ENCODE measurements at regions not wholly inside any gene's neighbourhood (a gene's known extent, or its start where the extent isn't known, plus 50 kb on each side); places are given as distances from the start of the nearest gene placed in this dataset.
"Not testable (repeated sequence)": the region's sequence is repeated elsewhere in the genome, so short reads cannot be mapped to it uniquely, and the experiment has no call there.

DNA sequence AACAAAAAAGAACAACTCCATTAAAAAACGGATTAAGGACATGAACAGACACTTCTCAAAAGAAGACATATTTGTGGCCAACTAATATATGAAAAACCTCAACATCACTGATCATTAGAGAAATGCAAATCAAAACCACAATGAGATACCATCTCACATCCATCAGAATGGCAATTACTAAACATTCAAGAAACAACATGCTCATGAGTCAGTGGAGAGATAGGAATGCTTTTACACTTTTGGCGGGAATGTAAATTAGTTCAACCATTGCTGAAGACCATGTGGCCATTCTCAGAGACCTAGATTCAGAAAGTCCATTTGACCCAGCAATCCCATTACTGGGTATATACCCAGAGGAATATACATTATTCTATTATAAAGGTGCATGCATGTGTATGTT is 1442.6 kb upstream of the B3GALT2 start:
- no peak for DNase-seq (ENCODE audit: low spot score)
- intact Hi-C loops (cut with DNase I), result no loop called here

DNA sequence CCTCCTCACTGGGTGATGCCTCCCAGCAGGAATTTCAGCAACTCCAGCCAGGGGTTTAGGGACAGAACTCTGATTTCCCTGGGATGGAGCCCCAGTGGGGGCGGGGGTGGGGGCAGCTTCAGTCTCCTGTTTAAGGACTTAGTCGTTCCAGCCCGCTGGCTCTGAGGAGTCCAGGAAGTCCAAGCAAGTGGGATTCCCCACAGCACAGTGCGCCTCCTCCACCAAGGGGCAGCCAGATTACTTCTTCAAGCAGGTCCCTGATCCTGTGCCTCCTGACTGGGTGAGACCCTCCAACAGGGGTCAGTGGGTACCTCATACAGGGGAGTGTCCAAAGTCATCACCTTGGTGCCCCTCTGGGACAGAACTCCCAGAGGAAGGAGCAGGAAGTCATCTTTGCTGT is 1438.4 kb upstream of the B3GALT2 start:
- intact Hi-C loops (cut with DNase I), result no loop called here
- no peak for DNase-seq (ENCODE audit: low spot score)

DNA sequence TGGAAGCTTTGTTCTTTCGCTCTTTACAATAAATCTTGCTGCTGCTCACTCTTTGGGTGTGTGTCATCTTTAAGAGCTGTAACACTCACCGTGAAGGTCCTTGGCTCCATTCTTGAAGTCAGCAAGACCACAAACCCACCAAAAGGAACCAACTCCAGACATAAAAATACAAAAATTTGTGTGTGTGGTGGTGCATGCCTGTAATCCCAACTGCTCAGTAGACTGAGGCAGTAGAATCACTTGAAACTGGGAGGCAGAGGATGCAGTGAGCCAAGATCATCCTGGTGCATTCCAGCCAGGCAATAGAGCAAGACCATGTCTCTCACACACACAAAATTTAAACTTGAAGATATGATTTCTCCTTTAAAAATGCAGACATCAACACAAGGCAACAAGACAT is 1431.7 kb upstream of the B3GALT2 start:
- intact Hi-C loops (cut with DNase I), result no loop called here

DNA sequence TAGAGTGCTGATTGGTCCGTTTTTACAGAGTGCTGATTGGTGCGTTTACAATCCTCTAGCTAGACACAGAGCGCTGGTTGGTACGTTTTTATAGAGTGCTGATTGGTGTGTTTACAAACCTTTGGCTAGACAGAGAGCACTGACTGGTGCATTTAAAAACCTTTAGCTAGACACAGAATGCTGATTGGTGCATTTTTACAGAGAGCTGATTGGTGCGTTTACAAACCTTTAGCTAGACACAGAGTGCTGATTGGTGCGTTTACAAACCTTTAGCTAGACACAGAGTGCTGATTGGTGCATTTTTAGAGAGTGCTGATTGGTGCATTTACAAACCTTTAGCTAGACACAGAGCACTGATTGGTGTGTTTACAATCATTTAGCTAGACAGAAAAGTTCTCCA is 1430.9 kb upstream of the B3GALT2 start:
- intact Hi-C loops (cut with DNase I); DNase-seq (ENCODE audit: low spot score): not testable (repeated sequence)

More for the DNA sequence above, 1431.7 kb upstream of the B3GALT2 start:
- no peak for DNase-seq (ENCODE audit: low spot score)

DNA sequence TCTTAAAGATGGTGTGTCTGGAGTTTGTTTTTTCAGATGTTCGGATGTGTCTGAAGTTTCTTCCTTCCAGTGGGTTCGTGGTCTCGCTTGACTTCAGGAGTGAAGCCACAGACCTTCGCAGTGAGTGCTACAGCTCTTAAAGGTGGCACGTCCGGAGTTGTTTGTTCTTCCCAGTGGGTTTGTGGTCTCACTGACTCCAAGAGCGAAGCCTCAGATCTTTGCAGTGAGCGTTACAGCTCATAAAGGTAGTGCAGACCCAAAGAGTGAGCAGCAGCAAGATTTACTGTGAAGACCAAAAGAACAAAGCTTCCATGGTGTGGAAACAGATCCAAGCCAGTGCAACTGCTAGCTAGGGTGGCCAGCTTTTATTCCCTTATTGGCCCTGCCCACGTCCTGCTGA is 1430.4 kb upstream of the B3GALT2 start:
- intact Hi-C loops (cut with DNase I), result no loop called here
- no peak for DNase-seq (ENCODE audit: low spot score)

DNA sequence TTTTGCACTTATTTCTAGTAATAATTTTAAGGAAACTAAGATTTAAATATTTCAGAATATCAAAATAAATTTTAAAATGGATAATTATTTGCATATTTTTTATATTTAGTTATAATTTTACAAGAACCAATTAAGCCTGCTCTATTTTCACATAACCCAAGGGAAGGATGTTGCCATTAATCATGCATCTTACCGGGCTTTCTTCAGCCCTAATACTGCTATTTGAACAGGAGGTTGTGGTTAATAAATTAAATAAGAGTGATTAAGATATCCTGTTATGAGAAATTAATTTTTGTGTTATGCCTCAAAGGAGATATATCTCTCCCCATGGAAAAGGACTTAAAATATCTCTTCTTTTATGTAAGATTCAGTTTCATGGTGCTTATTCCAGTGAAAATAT is 1415.8 kb upstream of the B3GALT2 start:
- no peak for DNase-seq (ENCODE audit: low spot score)
- intact Hi-C loops (cut with DNase I), result no loop called here

DNA sequence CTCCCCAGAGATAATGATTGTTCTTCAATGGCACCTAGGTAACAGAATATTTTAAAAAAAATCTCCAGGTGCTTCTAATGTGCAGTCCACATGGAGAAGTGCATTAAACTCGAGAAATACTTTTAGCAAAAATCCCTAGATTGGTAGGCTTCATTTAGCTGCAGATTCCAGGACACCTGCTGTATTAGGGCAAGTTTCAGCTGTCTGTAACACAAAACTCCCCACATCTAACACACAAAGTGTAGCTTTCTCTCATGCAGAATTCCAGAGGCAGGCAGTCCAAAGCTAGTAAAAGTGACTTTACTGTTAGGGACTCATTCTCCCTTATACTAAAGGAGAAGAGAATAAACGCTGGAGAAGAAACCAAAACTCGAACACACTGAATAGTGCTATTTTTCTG is 1414.3 kb upstream of the B3GALT2 start:
- intact Hi-C loops (cut with DNase I), result no loop called here

DNA sequence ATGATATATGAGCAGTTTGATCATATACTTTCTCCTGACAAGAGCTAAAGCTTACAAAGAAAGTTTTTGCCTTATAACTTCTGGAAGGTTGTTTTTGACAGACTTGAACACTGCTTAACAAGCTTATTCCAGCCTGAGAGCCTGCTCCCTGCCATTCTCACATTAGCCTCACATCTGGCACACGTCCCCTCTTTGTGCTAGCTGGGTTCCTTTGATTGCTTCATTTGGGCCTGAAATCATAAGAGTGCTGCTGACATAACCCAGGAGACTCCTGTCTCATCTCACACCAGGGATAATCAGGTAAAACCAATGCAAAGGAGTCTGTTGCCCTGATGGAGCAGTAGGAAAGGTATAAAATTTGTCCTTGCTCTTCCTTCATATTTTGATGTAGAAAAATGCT is 1411.7 kb upstream of the B3GALT2 start:
- intact Hi-C loops (cut with DNase I), result no loop called here

More for the DNA sequence above, 1414.3 kb upstream of the B3GALT2 start:
- no peak for DNase-seq (ENCODE audit: low spot score)

DNA sequence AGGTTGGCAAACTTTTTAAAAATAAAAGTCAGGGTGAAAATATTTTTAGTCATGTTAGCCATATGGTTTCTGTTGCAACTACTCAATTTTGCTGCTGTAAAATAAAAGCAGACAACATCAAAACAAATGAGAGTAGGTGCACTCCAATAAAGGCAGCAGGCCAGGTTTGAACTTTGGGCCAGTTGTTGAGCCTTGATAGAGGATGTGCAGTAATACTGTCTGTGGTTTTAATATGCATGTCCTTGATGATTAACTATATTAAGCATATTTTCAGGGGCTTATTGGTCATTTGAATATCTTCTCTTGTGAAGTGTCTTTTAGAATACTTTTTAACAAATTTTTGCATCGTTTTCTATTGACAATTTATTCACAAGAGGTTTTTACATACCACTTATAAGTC is 1399.9 kb upstream of the B3GALT2 start:
- intact Hi-C loops (cut with DNase I), result no loop called here
- DNase-seq (ENCODE audit: low spot score), result no peak

More for the DNA sequence above, 1411.7 kb upstream of the B3GALT2 start:
- DNase-seq (ENCODE audit: low spot score), result no peak

DNA sequence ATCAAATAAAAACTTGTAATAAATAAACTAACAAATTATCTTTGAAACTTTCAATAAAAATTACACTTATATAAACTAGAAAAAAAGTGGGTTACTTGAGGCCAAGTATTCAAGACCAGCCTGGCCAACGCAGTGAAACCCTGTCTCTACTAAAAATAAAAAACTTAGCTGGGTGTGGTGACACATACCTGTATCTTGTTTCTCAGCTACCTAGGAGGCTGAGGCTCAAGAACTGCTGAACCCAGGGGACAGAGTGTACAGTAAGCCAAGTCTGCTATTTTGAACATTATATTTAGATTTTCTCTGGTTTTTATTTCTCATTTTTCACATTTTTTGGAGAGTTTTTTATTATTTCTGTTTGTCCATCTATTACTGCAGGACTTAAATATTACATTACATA is 1397.6 kb upstream of the B3GALT2 start:
- intact Hi-C loops (cut with DNase I), result no loop called here
- DNase-seq (ENCODE audit: low spot score), result no peak

DNA sequence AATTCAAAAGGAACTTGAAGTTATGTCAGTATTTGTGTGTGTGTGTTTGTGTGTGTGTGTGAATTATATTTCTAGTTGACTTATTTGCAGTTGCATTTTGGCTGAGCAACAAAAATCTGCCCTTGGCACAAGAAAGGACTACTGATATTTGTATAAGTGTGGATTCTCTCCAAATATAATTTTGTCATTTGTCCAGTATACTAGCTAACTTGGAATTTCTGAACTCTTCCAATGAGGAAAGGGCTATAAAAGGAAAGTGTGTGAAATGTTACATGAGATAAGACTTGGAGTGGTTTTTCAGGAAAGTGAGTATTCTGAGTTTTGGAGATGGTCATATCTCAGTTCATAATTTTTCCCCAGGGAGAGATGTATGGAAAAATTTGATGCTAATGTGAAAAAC is 1384.1 kb upstream of the B3GALT2 start:
- DNase-seq (ENCODE audit: low spot score), result no peak
- intact Hi-C loops (cut with DNase I), result no loop called here

DNA sequence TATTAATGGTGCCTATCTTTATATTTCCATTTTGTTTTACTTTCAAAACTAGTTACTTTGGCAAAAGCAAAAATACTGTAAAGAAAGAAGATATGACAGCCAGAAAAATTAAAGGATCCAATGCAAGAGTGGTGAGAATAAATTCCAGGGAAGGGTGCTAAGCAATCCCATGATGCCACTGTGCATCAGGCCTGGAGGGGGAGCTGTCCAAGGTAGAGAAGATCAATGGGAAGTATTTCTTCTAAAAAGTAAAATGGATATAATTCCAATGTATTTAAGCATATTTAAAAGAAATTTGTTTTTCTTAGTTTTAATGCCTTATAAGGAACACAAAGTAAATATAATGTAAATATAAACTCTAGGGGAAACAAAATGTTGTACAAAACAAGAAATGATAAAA is 1382.2 kb upstream of the B3GALT2 start:
- intact Hi-C loops (cut with DNase I), result no loop called here
- no peak for DNase-seq (ENCODE audit: low spot score)

DNA sequence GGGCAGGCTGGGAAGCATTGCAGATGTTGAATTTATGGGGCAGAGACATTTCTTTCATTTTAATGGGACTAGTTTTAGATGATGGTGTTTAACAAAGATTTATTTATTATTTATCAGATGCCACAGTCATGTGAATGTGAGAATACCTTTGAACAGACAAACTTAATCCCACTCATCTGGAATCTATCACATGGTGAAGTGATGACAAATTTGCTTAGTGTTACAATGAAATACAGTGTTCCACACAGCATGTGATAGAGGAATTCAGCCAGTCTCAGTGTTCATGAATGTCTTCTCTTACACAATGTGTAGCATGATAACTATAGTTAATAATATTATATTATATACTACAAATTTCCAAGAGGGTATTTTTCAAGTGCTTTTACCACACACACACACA is 1361.7 kb upstream of the B3GALT2 start:
- intact Hi-C loops (cut with DNase I), result no loop called here
- DNase-seq (ENCODE audit: low spot score), result no peak

DNA sequence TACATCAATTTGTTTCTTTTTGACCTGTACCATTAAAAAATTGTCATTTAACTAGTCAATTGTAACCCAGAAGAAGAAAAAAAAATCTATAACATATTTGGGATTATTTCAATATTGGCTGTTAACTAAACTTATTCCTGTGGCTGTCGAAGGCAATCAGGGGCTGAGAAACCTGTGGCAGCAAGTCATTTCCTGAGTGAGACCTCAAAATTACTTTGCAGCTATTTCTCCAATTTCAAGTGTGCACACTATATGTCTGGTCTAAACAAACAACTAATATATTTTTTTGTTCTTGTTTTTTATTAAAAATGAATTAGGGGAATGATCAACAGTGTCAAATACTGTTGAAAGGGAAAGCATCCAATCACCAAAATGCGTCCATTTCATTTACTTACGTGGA is 1357.6 kb upstream of the B3GALT2 start:
- DNase-seq (ENCODE audit: low spot score), result no peak
- intact Hi-C loops (cut with DNase I), result no loop called here

DNA sequence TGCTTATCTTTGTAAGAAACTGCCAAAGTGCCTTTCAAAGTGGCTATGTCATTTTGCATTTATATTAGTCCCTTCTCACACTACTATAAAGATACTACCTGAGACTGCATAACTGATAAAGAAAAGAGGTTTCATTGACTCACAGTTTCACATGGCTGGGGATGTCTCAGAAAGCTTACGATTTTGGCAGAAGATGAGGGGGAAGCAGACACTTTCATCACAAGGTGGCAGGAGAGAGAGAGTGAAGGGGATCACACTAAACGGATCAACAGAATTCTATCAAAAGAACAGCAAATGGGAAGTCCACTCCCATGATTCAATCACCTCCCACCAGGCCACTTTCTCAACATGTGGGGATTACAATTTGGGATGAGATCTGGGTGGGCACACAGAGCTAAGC is 1352.0 kb upstream of the B3GALT2 start:
- intact Hi-C loops (cut with DNase I), result no loop called here
- DNase-seq (ENCODE audit: low spot score), result no peak

DNA sequence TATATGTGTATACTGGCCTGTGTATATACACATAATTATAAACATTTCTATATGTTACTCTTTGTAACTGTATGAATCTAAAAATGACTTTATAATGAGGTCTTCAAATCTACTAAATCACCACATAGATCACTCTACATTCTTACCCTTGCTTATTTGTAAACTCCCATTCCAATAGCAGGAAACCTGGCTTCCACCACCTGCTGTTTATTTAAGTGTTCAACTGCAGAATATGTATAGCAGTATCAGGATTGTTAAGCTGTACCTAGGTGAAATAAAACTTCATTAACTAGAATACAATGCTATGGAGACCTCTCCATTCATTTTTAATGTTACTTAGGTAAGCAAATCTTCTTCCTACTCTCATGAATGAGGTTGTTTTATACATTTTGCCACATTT is 1351.1 kb upstream of the B3GALT2 start:
- intact Hi-C loops (cut with DNase I), result no loop called here
- no peak for DNase-seq (ENCODE audit: low spot score)

DNA sequence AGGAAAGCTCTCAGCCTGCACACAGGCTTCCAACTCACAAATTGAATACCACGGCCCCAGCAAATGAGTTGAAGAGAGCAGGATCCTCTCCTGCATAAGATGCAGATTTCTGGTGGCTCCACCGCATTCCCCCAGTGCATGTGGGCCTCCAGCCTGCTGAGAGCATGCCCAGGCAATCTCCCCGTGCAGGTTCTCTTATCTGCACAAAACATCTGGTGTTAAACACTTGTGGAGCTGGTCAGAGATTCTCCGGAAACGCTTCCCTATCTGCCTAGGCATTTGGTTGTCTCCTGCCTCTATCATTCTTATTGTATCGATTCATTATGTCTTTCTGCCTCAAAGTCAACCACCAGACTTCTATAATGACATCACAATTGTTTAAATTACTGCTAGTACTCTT is 1349.0 kb upstream of the B3GALT2 start:
- no peak for DNase-seq (ENCODE audit: low spot score)
- intact Hi-C loops (cut with DNase I), result no loop called here

DNA sequence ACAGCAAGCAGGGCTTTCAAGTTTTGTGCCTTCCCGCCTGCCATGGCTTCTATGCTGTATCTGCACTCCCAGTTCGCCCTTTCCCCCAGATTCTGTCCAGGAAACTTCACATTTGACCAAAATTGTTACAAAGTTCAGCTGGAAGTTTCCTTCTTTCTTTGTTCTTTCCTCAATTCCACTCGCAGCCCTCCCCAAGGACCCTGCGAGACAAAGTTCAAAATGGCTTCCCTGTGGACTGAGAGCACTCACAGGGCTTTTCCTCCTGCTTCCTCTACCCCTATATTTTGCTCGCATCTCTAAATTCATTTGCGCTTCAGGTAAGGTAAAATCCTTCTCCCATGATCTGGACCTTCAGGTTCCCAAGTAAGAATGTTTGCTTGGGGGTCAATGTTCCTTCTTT is 1348.4 kb upstream of the B3GALT2 start:
- DNase-seq (ENCODE audit: low spot score), result no peak
- intact Hi-C loops (cut with DNase I), result no loop called here

DNA sequence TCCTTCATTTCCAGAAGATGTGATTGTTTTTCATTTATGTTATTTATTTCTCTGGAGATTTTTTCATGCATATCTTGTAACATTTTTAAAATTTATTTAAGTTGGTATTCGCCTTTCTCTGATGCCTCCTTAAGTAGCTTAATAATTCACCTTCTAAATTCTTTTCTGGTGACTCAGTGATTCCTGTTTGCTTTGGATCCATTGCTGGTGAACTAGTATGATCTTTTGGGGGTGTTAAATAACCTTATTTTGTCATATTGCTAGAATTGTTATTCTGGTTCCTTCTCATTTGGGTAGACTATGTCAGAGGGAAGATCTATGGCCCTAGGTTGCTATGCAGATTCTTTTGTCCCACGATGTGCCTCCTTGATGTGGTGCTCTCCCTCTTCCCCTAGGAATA is 1347.2 kb upstream of the B3GALT2 start:
- intact Hi-C loops (cut with DNase I), result no loop called here

DNA sequence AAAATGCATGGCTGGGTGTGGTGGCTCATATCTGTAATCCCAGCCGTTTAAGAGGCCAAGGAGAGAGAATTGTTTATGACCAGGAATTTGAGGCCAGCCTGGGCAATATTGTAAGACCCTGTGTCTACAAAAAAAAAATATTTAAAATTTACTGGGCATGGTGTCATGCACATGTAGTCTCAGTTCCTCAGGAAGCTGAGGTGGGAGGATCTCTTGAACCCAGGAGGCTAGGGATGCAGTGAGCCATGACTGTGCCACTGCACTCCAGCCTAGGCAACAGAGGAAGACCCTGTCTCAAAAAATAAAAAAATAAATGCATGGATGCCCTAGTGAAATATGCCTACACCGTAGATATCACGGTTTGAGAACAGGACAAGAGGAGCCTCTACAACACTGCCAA is 1331.2 kb upstream of the B3GALT2 start:
- intact Hi-C loops (cut with DNase I), result no loop called here
- DNase-seq (ENCODE audit: low spot score), result no peak

More for the DNA sequence above, 1347.2 kb upstream of the B3GALT2 start:
- DNase-seq (ENCODE audit: low spot score), result no peak

DNA sequence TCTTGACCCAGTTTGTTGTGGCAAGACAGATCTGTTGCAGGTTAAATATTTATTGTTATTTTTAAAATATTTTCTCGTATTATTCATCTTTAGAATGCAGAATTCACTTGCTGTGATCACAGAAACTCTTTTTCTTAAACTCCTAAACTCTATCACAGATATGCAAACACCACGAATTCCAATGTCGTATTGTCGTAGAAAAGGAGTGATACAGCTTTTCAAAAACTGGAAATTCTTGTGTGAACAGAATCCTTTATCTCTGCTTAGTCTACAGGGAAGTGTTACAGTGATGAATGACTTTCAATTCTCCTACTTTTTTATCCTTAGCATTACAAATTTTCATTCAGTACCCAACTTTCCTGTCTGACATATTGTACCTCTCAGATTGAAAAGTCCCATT is 1329.5 kb upstream of the B3GALT2 start:
- intact Hi-C loops (cut with DNase I), result no loop called here
- DNase-seq (ENCODE audit: low spot score), result no peak

DNA sequence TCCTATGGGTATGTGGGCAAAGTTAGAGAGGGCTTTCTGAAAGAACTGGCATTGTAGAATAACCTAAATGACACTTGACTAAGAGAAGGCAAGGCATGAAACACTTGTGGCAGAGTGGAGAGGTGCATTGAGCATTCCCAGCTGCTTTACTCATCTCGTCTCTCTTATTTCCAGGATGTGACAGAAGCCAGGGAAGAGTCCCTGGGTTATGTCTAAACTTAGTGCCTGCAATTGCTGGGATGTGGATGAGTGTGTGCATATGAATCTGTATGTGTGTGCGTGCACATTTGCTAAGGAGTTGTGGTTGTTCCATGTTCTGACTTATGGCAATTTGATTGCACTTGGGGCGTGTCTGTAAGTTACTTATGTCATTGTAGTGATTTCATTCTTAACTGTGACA is 1326.5 kb upstream of the B3GALT2 start:
- no peak for DNase-seq (ENCODE audit: low spot score)
- intact Hi-C loops (cut with DNase I), result no loop called here

DNA sequence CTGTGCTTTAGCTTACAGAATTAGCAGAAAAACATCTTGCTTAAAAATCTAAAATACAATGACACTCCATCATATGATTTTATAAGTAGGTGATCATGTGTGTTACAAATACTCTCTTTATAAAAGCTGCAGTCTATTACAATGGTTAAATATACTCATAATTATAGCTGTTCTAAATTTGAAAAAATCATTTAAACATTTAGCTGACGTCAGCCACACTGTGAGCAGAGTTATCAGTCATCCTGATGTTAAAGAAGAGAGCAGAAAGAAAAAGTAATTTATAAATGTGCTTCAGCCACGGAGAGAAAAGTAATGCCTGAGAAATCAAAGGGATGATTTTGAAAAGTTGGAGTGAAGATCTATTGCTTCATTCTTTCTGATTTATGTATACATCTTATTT is 1325.9 kb upstream of the B3GALT2 start:
- intact Hi-C loops (cut with DNase I), result no loop called here
- DNase-seq (ENCODE audit: low spot score), result no peak

All from posterior vena cava (tissue), 2 donors.